GM12872 (cell line): ENCODE measurements at regions not wholly inside any gene's neighbourhood (a gene's known extent, or its start where the extent isn't known, plus 50 kb on each side); places are given as distances from the start of the nearest gene placed in this dataset.

Experiments used
- CTCF ChIP-seq: IDR thresholded peaks from 3 replicates; pipeline ENCODE4 v1.5.1; 2011; ENCODE audit warnings: low read depth, mild to moderate bottlenecking, low read length, moderate library complexity; ENCODE audit not compliant: insufficient read depth

- no peak for TF ChIP-seq CTCF
Observed at GRCh38 chr5:135155616-135156214, 121.7 kb upstream of the PITX1 start.

- no peak for TF ChIP-seq CTCF
Observed at GRCh38 chr5:135154961-135155360, 120.9 kb upstream of the PITX1 start.

GRCh38 chr5:135154197-135154596 lies 120.2 kb upstream of the PITX1 start:
- TF ChIP-seq CTCF, result no peak

- no peak for TF ChIP-seq CTCF
Observed at GRCh38 chr5:135153661-135154060, 119.6 kb upstream of the PITX1 start.

- TF ChIP-seq CTCF, result no peak
Observed at GRCh38 chr5:135153259-135153658, 119.2 kb upstream of the PITX1 start.

- no peak for TF ChIP-seq CTCF
Observed at GRCh38 chr5:135151256-135151655, 117.2 kb upstream of the PITX1 start.

GRCh38 chr5:135150767-135151166 lies 116.7 kb upstream of the PITX1 start:
- no peak for TF ChIP-seq CTCF
